ENCODE measurements at regions not wholly inside any gene's neighbourhood (a gene's known extent, or its start where the extent isn't known, plus 50 kb on each side); places are given as distances from the start of the nearest gene placed in this dataset.

- Histone ChIP-seq H4K20me1 (ENCODE audit: insufficient read depth) (no peaks in the 10 kb centered on the region), H3K36me3 (ENCODE audit: insufficient read depth) (no peaks in the 10 kb centered on the region), H3K9ac (no peak overlapping the region), H3K79me2 (ENCODE audit: insufficient read depth, low read depth) (no peaks in the 10 kb centered on the region), H3K4me2 (no peak overlapping the region), H3K4me1 (ENCODE audit: low read depth, poor library complexity, severe bottlenecking) (no peaks in the 10 kb centered on the region), H3K4me3 (IDR thresholded peaks at IDR 0.05; ENCODE audit: insufficient read depth, low read depth, low read length) (no peak overlapping the region), H3K27me3 (ENCODE audit: insufficient read depth, low read depth) (no peaks in the 10 kb centered on the region), H2AFZ (ENCODE audit: low read depth) (no peak overlapping the region), H3K27ac (no peak overlapping the region)
- no peak for TF ChIP-seq CTCF (conservative IDR thresholded peaks at IDR 0.05; ENCODE audit: low read depth, low read length)
Measured at GRCh38 chr18:43757273-43757672, 480.0 kb upstream of the SYT4 start.

- H3K4me2 ChIP-seq: no peak overlapping the region
- H3K4me3 ChIP-seq (IDR thresholded peaks at IDR 0.05; ENCODE audit: insufficient read depth, low read depth, low read length): no peak overlapping the region
- no peaks in the 10 kb centered on the region for H4K20me1 ChIP-seq (ENCODE audit: insufficient read depth)
- no peak overlapping the region for H3K27ac ChIP-seq
- H3K27me3 ChIP-seq (ENCODE audit: insufficient read depth, low read depth): no peaks in the 10 kb centered on the region
- H3K4me1 ChIP-seq (ENCODE audit: low read depth, poor library complexity, severe bottlenecking): no peaks in the 10 kb centered on the region
- no peaks in the 10 kb centered on the region for H3K36me3 ChIP-seq (ENCODE audit: insufficient read depth)
- TF ChIP-seq CTCF (conservative IDR thresholded peaks at IDR 0.05; ENCODE audit: low read depth, low read length): no peak
- no peaks in the 10 kb centered on the region for H3K79me2 ChIP-seq (ENCODE audit: insufficient read depth, low read depth)
- H2AFZ ChIP-seq (ENCODE audit: low read depth): no peak overlapping the region
- no peak overlapping the region for H3K9ac ChIP-seq
Measured at GRCh38 chr18:43758734-43759133, 481.4 kb upstream of the SYT4 start.

DNA sequence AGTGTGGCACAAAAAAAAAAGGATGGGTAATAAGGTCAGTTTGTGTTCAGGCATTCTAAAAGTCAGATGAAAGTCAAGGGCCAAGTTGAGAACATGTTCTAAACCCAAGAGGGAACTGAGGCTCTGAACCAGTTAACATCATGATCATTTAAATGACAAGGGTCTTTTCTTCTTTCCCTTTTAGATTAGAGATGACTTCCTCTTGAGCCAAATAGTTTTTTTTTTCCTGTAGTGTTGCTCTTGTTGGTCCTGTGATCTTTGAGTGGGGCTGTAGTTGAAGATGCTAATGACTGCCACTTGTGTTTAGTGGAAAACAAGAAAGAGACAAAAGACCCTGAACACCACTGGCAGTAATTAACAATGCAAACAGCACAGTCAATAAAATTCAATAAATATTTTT, 482.7 kb upstream of the SYT4 start:
- no peak overlapping the region for H2AFZ ChIP-seq (ENCODE audit: low read depth)
- H3K27ac ChIP-seq: no peak overlapping the region
- H3K36me3 ChIP-seq (ENCODE audit: insufficient read depth): no peaks in the 10 kb centered on the region
- H4K20me1 ChIP-seq (ENCODE audit: insufficient read depth): no peaks in the 10 kb centered on the region
- no peak overlapping the region for H3K4me2 ChIP-seq
- H3K27me3 ChIP-seq (ENCODE audit: insufficient read depth, low read depth): no peaks in the 10 kb centered on the region
- no peak for TF ChIP-seq CTCF (conservative IDR thresholded peaks at IDR 0.05; ENCODE audit: low read depth, low read length)
- H3K9ac ChIP-seq: no peak overlapping the region
- H3K79me2 ChIP-seq (ENCODE audit: insufficient read depth, low read depth): no peaks in the 10 kb centered on the region
- H3K4me1 ChIP-seq (ENCODE audit: low read depth, poor library complexity, severe bottlenecking): no peaks in the 10 kb centered on the region
- H3K4me3 ChIP-seq (IDR thresholded peaks at IDR 0.05; ENCODE audit: insufficient read depth, low read depth, low read length): no peak overlapping the region

- Histone ChIP-seq H4K20me1 (ENCODE audit: insufficient read depth) (no peaks in the 10 kb centered on the region), H3K9ac (no peak overlapping the region), H3K27ac (no peak overlapping the region), H3K4me3 (IDR thresholded peaks at IDR 0.05; ENCODE audit: insufficient read depth, low read depth, low read length) (no peak overlapping the region), H3K27me3 (ENCODE audit: insufficient read depth, low read depth) (no peaks in the 10 kb centered on the region), H3K4me1 (ENCODE audit: low read depth, poor library complexity, severe bottlenecking) (no peaks in the 10 kb centered on the region), H2AFZ (ENCODE audit: low read depth) (no peak overlapping the region), H3K79me2 (ENCODE audit: insufficient read depth, low read depth) (no peaks in the 10 kb centered on the region), H3K4me2 (no peak overlapping the region), H3K36me3 (ENCODE audit: insufficient read depth) (no peaks in the 10 kb centered on the region)
- TF ChIP-seq CTCF (conservative IDR thresholded peaks at IDR 0.05; ENCODE audit: low read depth, low read length): no peak
Measured at GRCh38 chr18:43772907-43773306, 495.6 kb upstream of the SYT4 start.

- H2AFZ ChIP-seq (ENCODE audit: low read depth): no peak overlapping the region
- no peak overlapping the region for H3K4me2 ChIP-seq
- H3K9ac ChIP-seq: no peak overlapping the region
- H3K4me1 ChIP-seq (ENCODE audit: low read depth, poor library complexity, severe bottlenecking): no peaks in the 10 kb centered on the region
- TF ChIP-seq CTCF (conservative IDR thresholded peaks at IDR 0.05; ENCODE audit: low read depth, low read length): no peak
- no peaks in the 10 kb centered on the region for H4K20me1 ChIP-seq (ENCODE audit: insufficient read depth)
- H3K79me2 ChIP-seq (ENCODE audit: insufficient read depth, low read depth): no peaks in the 10 kb centered on the region
- no peaks in the 10 kb centered on the region for H3K27me3 ChIP-seq (ENCODE audit: insufficient read depth, low read depth)
- no peaks in the 10 kb centered on the region for H3K36me3 ChIP-seq (ENCODE audit: insufficient read depth)
- H3K27ac ChIP-seq: no peak overlapping the region
- H3K4me3 ChIP-seq (IDR thresholded peaks at IDR 0.05; ENCODE audit: insufficient read depth, low read depth, low read length): no peak overlapping the region
Measured at GRCh38 chr18:43774497-43774896, 497.2 kb upstream of the SYT4 start.

Measured in KMS-11 (cell line).